Testis (tissue), 2 donors: ENCODE measurements at regions not wholly inside any gene's neighbourhood (a gene's known extent, or its start where the extent isn't known, plus 50 kb on each side); places are given as distances from the start of the nearest gene placed in this dataset.

ENCODE experiments used
- CTCF ChIP-seq, 3 experiments: fragments of 450-650 bp in 2 of 3; fragments of 200-600 bp in 1 of 3; sonication (generic) in 1 of 3; IDR thresholded peaks; one replicate each; pipeline ENCODE4 v1.5.1; 2016 to 2019; ENCODE audit warnings: antibody characterized with exemption in 3 of 3, mild to moderate bottlenecking in 2 of 3, moderate library complexity in 1 of 3
- POLR2A ChIP-seq: fragments of 450-650 bp; IDR thresholded peaks from one replicate; pipeline ENCODE4 v1.6.1; 2017; ENCODE audit warnings: antibody characterized with exemption, mild to moderate bottlenecking, moderate library complexity

- TF ChIP-seq POLR2A (no peak), CTCF (IDR thresholded peaks at IDR 0.05) (no peak)
Measured at GRCh38 chr3:30098243-30098642, 508.2 kb upstream of the TGFBR2 start.
